ENCODE measurements at regions not wholly inside any gene's neighbourhood (a gene's known extent, or its start where the extent isn't known, plus 50 kb on each side); places are given as distances from the start of the nearest gene placed in this dataset.
A peak's percentile ranks its signal among the peaks of the same experiment; 100 is the strongest.

DNA sequence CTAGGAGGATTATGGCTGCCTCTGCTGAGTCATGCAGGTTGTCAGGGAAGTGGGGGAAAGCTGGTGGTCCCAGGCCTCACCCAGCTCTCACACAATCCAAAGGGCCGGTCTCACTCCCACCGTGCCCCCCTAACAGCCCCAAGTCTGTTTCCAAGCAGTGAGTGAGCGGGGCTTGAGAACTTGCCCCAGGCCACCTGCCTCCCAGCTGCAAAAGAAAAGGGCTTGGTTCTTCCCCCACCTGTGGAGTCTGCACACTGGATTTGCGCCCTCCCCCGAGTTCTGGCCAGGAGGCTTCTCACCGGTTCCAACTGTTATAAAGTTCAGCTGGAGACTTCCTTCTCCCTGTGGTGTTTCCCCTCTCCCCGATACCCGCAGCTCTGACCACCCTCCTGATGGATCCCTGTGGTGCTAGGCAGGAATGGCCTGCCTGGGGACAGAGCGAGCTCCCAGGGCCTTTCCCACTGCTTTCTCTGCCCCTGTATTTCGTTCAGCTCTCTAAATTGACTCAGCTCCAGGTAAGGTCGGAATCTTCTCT, 222.3 kb downstream of the BARHL2 start:
- DNase-seq: no peak

- no peak for DNase-seq
Measured at GRCh38 chr1:90488451-90488850, 228.7 kb downstream of the BARHL2 start.

GRCh38 chr1:90486996-90487395, 230.1 kb downstream of the BARHL2 start:
- DNase-seq: no peak

DNA sequence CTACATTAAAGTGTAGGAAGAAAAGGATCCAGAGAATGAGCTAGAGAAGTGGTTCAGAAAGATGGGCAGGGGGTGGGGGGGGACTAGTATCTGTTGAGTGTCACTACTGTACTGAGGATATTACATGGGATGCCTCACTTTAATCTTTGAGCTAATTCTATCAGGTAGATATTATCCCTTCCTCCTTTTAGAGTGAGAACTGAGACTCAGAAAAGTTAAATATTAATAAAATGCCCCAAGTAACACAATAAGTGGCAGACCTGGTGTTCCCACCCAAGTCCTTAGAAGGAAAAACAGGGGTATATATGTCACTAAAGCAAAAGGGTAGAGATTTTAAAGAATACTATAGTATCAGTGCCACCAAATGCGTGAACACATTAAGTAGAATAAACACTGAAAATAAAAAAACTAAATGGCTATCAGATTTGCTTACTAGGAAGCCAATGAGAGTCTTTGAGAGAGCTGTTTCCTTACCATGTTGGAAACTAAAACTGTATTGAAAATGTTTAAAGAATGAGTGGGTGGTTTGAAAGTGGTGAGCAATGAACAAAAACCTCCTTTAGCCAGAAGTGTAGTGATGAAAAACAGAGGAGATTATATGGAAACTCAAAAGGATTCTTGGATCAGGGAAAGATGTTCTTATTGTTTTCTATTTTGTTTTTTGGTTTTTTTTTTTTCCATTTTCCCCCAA, 230.8 kb downstream of the BARHL2 start:
- DNase-seq: no peak

DNA sequence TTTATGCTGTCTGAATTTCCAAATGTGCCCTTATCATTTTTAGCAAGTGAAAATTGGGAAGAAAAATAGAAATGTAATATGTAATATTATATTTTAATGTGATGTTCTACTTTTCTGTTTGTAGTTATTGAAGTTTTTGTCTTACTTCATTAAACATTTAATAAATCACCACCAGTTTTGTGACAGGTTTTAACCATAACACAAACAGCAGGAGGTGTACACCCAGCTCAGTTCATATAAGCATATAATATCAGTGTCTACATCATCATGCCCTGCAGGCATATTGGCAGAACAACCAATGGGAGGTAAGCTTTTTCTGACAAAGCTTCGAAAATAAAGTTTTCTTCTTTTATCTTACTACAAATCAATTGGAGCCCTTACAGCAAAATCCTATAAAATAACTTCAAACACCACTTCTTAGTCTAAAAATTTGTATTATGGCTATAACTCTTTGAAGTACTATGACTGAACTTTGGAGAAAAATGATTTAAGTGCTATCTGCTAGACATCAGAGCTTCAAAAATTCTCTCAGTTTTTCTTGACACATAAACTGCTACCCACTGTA, 236.7 kb downstream of the BARHL2 start:
- DNase-seq: no peak

GRCh38 chr1:90476994-90477393, 240.1 kb downstream of the BARHL2 start:
- DNase-seq: no peak

GRCh38 chr1:90476411-90476810, 240.7 kb downstream of the BARHL2 start:
- peak in 3 of 14 donors; percentile 7 to 99 (median 16) for DNase-seq

- DNase-seq: peak in 1 of 14 donors; percentile 83
Measured at GRCh38 chr1:90475631-90476030, 241.5 kb downstream of the BARHL2 start.

- no peak for DNase-seq
Measured at GRCh38 chr1:90474731-90475130, 242.4 kb downstream of the BARHL2 start.

DNA sequence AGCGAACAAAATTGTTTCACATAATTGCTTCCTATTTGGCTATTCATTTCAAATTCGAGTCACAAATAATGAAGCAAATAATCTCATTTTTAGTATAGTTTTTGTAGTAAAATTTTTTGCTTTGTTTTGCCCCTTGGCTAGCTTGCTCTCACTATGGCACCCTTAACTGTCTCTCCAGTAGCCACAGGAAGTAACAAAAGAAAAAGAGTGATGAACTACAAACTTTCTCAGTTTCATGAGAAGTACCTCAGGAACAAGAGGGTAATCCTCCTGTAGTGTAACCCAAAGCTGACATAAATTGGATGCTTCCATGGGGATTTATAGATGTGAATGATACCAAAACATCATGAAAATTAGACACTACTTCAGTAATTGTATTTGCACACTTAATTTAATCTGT, 242.9 kb downstream of the BARHL2 start:
- DNase-seq: no peak

DNA sequence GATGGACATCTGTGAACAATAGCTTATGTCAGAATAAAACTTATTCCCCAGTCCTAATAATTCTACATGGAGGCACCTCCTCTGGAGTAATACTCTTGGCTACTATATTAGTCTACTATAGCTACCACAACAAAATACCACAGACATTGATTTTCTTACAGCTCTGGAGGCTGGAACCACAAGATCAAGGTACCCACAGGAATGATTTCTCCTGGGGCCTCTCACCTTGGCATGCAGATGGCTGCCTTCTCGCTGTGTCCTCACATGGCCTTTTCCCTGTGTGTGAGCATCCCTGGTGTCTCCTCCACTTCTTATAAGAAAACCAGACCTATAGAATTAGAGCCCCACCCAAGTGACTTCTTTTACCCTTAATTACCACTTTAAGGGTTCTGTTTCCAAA, 244.3 kb downstream of the BARHL2 start:
- no peak for DNase-seq

DNA sequence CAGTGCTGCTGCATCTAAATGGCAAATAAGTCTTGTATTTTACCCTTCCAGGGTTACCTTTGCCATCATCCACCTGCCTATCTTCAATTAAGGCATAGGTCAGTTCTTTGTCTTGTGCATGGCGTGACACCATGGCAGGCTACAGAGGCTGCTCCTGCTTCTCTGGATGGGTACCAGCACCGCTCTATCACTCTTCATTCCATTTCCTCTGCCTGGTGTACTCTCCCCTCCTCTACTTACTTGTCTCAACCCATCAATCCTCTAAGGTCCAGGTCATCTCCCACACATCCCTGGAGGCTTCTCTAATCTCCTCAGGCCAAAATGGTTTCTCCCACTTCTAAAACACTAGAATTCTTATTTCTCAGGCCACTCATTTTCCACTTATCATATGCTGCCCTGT, 257.5 kb downstream of the BARHL2 start:
- DNase-seq: no peak

DNA sequence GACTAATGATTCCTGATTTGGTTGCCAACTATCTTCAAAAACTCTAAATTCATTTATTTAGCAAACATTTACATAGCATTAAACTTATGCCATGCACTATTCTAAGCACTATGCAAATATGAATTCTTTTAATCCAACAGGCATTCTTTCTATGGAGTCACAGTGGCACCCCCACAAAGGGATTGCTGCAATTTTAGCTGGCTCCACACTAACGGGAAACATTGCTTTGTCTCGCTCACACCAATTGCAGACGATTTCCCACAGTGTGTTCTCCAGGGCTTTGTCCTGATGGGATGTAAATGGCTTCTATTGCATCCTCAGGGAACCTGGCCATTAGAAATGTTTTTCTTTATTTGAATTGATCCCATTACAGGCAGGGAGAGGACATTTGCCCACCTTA, 259.1 kb downstream of the BARHL2 start:
- no peak for DNase-seq

GRCh38 chr1:90452491-90452890, 264.6 kb downstream of the BARHL2 start:
- no peak for DNase-seq

DNA sequence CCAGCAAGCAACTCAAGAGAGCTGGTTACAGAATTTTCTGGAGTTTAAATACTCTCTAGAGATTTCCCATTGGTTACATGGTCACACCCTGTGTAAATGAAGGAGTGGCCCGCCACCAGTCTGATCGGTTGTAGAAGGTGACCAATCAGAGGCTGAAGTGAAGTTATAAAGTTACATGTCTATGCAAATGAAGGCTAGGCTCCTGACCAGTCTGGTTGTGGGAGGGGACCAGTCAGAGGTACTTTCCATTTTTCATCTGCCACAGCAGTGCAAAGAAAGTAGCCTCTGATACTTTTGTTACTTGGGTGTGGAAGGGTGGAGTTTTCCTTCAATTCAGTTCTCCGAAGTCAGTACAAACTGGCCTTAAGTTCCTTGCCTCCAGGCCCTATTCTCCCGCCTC, 273.7 kb downstream of the BARHL2 start:
- no peak for DNase-seq

DNA sequence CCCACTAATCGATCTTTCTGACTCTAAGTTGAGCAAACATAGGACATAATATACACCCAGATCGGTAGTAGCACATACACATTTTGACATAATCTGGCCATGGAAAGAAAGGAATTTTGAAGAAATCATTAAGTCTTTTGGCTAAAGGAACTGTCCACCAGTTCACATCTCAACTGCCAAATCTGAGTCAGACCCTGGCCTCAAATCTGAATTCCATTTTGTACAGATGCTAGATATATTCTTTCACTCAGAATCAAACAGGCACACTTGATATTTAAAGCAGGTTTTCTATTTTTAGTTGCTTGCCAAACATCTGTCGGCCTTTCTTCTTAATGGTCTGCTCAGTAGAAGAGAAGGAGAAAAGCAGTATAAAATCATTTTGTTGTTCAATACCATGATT, 281.8 kb downstream of the BARHL2 start:
- DNase-seq: no peak

GRCh38 chr1:90434460-90434859, 282.6 kb downstream of the BARHL2 start:
- no peak for DNase-seq

GRCh38 chr1:90417126-90417525, 300.0 kb downstream of the BARHL2 start:
- DNase-seq: no peak

DNA sequence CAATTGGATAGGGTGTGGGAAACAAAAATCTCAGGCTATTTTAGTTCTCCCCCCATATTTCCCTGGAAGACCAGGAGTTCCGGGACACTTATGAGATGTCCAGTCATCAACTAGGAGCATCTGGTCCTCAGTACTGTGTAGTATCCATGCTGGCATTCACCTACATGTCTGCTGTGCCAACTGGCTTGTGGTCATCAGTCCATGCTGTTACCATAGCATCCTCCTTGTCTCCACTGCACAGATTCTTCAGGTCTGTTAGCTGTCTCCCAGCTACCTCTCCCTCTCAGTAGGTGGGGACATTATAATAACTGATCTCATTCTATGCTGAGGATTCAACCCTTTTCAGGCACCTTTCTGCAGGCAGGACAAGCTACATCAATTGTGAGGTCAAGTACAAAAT, 302.9 kb downstream of the BARHL2 start:
- peak in 6 of 14 donors; percentile 10 to 92 (median 24) for DNase-seq

GRCh38 chr1:90413519-90413918, 303.6 kb downstream of the BARHL2 start:
- no peak for DNase-seq

- DNase-seq: peak in 1 of 14 donors; percentile 3
Measured at GRCh38 chr1:90412563-90412962, 304.5 kb downstream of the BARHL2 start.

DNA sequence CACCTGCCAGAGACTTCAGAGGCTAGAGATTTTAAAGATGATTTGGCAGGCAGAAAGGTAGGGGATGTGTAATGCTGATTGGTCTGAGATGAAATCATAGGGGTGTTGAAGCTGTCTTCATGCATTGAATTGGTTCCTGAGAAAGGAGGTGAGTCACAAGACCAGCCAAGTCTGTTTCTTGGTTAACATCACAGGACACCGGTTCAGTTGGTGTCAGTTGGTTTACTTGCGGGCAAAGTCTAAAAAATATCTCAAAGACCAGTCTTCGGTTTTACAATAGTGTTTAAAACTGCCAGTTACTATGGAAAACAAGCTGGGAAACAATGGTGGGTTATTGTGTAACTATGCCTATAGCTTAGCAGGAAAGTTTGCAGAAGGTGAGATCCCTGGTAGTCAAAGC, 305.9 kb downstream of the BARHL2 start:
- no peak for DNase-seq

DNA sequence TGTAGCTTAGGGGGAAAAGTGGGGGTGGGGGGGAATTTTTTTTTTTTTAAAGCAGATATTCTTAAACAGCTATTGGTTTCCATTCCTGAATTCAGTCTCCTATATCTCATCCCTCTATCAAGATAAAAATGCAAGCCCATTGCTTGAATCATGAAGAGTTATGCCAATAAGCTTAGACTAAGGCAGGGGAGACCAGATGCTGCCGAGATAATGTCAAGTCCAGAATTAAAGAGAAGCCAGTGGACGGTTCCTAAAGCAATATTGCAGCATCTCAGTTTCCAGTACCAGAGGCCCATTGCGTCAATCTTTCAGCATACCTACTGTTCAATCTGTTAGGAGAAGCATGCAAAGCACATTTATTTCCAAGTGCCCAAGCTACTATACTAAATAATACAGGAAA, 309.4 kb downstream of the BARHL2 start:
- DNase-seq: no peak

GRCh38 chr1:90405726-90406125, 311.4 kb downstream of the BARHL2 start:
- no peak for DNase-seq

Measured in C1 segment of cervical spinal cord (tissue), 14 donors.